ENCODE measurements at regions not wholly inside any gene's neighbourhood (a gene's known extent, or its start where the extent isn't known, plus 50 kb on each side); places are given as distances from the start of the nearest gene placed in this dataset.

DNA sequence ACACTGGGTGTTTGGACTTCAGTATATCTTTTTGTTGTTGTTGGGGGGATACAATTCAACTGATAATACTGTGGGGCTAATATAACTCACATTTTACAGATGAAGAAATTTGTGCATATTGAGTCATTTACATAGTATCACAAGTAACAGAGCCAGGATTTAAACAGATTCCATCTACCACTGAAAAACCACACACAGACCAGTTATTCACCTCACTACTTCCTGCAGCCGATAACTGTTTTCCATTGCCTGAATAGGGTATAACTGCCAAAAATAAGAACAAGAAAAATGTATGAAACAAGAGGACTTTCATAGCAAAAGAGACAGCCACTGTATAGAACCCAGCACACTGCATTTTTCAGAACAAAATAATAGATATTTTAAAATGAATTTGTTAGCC, 215.8 kb upstream of the CNTN6 start:
- Histone ChIP-seq H3K4me3 (no peak overlapping the region), H3K27ac (no peak overlapping the region), H3K4me1 (no peaks in the 10 kb centered on the region), H3K4me2 (no peak overlapping the region), H3K9me3 (no peaks in the 10 kb centered on the region)
- no peak for ATAC-seq
- POLR2A ChIA-PET, result no interaction called here
- FAIRE-seq, result no peak
- TF ChIP-seq, protein P1, sequence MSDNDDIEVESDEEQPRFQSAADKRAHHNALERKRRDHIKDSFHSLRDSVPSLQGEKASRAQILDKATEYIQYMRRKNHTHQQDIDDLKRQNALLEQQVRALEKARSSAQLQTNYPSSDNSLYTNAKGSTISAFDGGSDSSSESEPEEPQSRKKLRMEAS (IDR thresholded peaks at IDR 0.05), result no peak
- TF ChIP-seq ZFP36 (IDR thresholded peaks at IDR 0.05; ENCODE audit: borderline replicate concordance, partially characterized antibody), result no peak
- TF ChIP-seq HEYL (CRISPR knock-in tag; IDR thresholded peaks at IDR 0.05), result no peak
- no peak for TF ChIP-seq KDM5A (IDR thresholded peaks at IDR 0.05)
- no peak for TF ChIP-seq SMC3 (IDR thresholded peaks at IDR 0.05)
- no peak for TF ChIP-seq ZNF302 (CRISPR knock-in tag; IDR thresholded peaks at IDR 0.05)
- no peak for TF ChIP-seq MAZ (IDR thresholded peaks at IDR 0.05; ENCODE audit: borderline replicate concordance, low read depth, low read length)
- no peak for TF ChIP-seq ZSCAN20 (CRISPR knock-in tag; IDR thresholded peaks at IDR 0.05)
- TF ChIP-seq EHMT2 (IDR thresholded peaks at IDR 0.05; ENCODE audit: low read depth), result no peak
- no peak for TF ChIP-seq EHF (CRISPR knock-in tag; IDR thresholded peaks at IDR 0.05)
- TF ChIP-seq, protein P2, sequence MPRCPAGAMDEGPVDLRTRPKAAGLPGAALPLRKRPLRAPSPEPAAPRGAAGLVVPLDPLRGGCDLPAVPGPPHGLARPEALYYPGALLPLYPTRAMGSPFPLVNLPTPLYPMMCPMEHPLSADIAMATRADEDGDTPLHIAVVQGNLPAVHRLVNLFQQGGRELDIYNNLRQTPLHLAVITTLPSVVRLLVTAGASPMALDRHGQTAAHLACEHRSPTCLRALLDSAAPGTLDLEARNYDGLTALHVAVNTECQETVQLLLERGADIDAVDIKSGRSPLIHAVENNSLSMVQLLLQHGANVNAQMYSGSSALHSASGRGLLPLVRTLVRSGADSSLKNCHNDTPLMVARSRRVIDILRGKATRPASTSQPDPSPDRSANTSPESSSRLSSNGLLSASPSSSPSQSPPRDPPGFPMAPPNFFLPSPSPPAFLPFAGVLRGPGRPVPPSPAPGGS (IDR thresholded peaks at IDR 0.05), result no peak
- no peak for TF ChIP-seq HES2 (IDR thresholded peaks at IDR 0.05)
- no peak for TF ChIP-seq POLR2A (IDR thresholded peaks at IDR 0.05; ENCODE audit: low read length)
- TF ChIP-seq, protein P3, sequence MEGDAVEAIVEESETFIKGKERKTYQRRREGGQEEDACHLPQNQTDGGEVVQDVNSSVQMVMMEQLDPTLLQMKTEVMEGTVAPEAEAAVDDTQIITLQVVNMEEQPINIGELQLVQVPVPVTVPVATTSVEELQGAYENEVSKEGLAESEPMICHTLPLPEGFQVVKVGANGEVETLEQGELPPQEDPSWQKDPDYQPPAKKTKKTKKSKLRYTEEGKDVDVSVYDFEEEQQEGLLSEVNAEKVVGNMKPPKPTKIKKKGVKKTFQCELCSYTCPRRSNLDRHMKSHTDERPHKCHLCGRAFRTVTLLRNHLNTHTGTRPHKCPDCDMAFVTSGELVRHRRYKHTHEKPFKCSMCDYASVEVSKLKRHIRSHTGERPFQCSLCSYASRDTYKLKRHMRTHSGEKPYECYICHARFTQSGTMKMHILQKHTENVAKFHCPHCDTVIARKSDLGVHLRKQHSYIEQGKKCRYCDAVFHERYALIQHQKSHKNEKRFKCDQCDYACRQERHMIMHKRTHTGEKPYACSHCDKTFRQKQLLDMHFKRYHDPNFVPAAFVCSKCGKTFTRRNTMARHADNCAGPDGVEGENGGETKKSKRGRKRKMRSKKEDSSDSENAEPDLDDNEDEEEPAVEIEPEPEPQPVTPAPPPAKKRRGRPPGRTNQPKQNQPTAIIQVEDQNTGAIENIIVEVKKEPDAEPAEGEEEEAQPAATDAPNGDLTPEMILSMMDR (IDR thresholded peaks at IDR 0.05), result no peak
- no peak for TF ChIP-seq KDM1A (IDR thresholded peaks at IDR 0.05; ENCODE audit: low read depth)
- CTCF ChIA-PET, result no interaction called here
- WGBS (ENCODE audit: missing lambda C conversion rate), result 24% methylated on average over 1 of the region's 1 CpG
- no peak for DNase-seq (ENCODE audit: low read depth in 1 of 2, low spot score in 1 of 2)

DNA sequence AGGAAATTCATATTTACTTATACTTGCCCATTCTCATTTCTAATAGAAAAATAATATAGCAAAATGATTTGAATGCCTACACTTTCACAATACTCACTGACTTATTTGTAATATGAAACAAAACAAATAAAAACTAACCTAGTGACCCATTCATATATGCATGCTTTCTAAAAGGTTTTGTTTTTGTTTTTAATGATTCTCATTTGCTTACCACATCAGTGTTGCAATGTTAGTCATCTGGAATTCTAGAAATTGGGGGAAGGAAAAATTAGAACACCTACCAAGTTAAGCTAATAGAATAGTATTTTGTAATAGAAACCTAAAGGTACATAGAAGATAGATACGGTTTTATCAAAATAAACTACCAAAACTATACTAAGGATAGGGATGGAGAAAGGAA, 214.1 kb upstream of the CNTN6 start:
- ChIA-PET CTCF (no interaction called here), POLR2A (no interaction called here)
- H3K9me3 ChIP-seq, result no peaks in the 10 kb centered on the region
- no peaks in the 10 kb centered on the region for H3K4me1 ChIP-seq
- WGBS (ENCODE audit: missing lambda C conversion rate), result 0% methylated on average over 1 of the region's 1 CpG
- TF ChIP-seq POLR2AphosphoS2 (conservative IDR thresholded peaks at IDR 0.05; ENCODE audit: low read length) (no peak), NFE2L2 (conservative IDR thresholded peaks at IDR 0.05; ENCODE audit: low read length) (no peak), ZC3H11A (IDR thresholded peaks at IDR 0.05) (no peak), ZSCAN20 (CRISPR knock-in tag; IDR thresholded peaks at IDR 0.05) (no peak), HOXA7 (CRISPR knock-in tag; IDR thresholded peaks at IDR 0.05) (no peak), EHMT2 (IDR thresholded peaks at IDR 0.05; ENCODE audit: low read depth) (no peak), GATA3 (IDR thresholded peaks at IDR 0.05; ENCODE audit: borderline replicate concordance) (no peak), REST (IDR thresholded peaks at IDR 0.05) (no peak), E2F6 (IDR thresholded peaks at IDR 0.05; ENCODE audit: borderline replicate concordance, low read depth) (no peak), MAFK (IDR thresholded peaks at IDR 0.05; ENCODE audit: partially characterized antibody) (no peak), KDM1A (IDR thresholded peaks at IDR 0.05; ENCODE audit: low read depth) (no peak)
- TF ChIP-seq, protein P4, sequence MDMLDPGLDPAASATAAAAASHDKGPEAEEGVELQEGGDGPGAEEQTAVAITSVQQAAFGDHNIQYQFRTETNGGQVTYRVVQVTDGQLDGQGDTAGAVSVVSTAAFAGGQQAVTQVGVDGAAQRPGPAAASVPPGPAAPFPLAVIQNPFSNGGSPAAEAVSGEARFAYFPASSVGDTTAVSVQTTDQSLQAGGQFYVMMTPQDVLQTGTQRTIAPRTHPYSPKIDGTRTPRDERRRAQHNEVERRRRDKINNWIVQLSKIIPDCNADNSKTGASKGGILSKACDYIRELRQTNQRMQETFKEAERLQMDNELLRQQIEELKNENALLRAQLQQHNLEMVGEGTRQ (IDR thresholded peaks at IDR 0.05), result no peak
- TF ChIP-seq, protein P1 (IDR thresholded peaks at IDR 0.05), result no peak
- no peak for FAIRE-seq
- H3K27ac ChIP-seq, result no peak overlapping the region
- DNase-seq (ENCODE audit: low read depth in 1 of 2, low spot score in 1 of 2), result no peak
- H3K4me2 ChIP-seq, result no peak overlapping the region
- no peak overlapping the region for H3K4me3 ChIP-seq
- no peak for ATAC-seq
